ENCODE measurements at regions not wholly inside any gene's neighbourhood (a gene's known extent, or its start where the extent isn't known, plus 50 kb on each side); places are given as distances from the start of the nearest gene placed in this dataset.

GRCh38 chr4:79184476-79184875 lies 141.4 kb downstream of the NAA11 start:
- no peaks in the 10 kb centered on the region for H3K4me1 ChIP-seq
- no peaks in the 10 kb centered on the region for H3K36me3 ChIP-seq
- H3K4me3 ChIP-seq = no peak overlapping the region
- H3K27me3 ChIP-seq = no peaks in the 10 kb centered on the region
- no peak for TF ChIP-seq CTCF (IDR thresholded peaks at IDR 0.05)
- TF ChIP-seq POLR2A (IDR thresholded peaks at IDR 0.05) = no peak
- no peak overlapping the region for H3K27ac ChIP-seq
- no peak for DNase-seq
- peaks cover 0 to 3% (median 0%) of the 10 kb centered on the region in 4 donors for H3K9me3 ChIP-seq

GRCh38 chr4:79182209-79182608 lies 143.7 kb downstream of the NAA11 start:
- DNase-seq = no peak
- H3K36me3 ChIP-seq = no peaks in the 10 kb centered on the region
- H3K4me1 ChIP-seq = no peaks in the 10 kb centered on the region
- no peak for TF ChIP-seq CTCF (IDR thresholded peaks at IDR 0.05)
- no peak for TF ChIP-seq POLR2A (IDR thresholded peaks at IDR 0.05)
- no peaks in the 10 kb centered on the region for H3K27me3 ChIP-seq
- peaks cover 0 to 3% (median 0%) of the 10 kb centered on the region in 4 donors for H3K9me3 ChIP-seq
- no peak overlapping the region for H3K4me3 ChIP-seq
- H3K27ac ChIP-seq = no peak overlapping the region

DNA sequence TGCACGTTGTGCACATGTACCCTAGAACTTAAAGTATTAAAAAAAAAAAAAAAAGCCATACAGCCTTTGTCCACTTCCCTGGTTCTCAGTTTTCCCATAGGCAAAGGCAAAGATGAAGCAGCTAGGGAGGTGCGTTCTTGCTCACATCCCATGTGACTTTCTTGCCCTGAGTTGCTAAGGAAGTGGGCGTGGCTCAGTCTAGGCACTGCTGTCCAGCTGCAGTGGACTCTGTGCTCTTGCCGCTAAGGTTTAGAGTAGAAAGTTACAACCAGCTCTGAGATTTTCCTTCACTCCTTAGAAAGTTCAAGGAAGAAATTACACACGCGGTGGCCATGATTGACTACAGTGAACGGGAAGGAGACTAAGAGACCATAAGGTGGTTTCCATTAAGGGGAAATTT lies 144.7 kb downstream of the NAA11 start:
- no peaks in the 10 kb centered on the region for H3K4me1 ChIP-seq
- no peaks in the 10 kb centered on the region for H3K36me3 ChIP-seq
- no peak overlapping the region for H3K27ac ChIP-seq
- TF ChIP-seq POLR2A (IDR thresholded peaks at IDR 0.05) (no peak), CTCF (IDR thresholded peaks at IDR 0.05) (no peak)
- H3K9me3 ChIP-seq = peaks cover 0 to 3% (median 0%) of the 10 kb centered on the region in 4 donors
- H3K27me3 ChIP-seq = no peaks in the 10 kb centered on the region
- no peak for DNase-seq
- H3K4me3 ChIP-seq = no peak overlapping the region

- H3K4me3 ChIP-seq = no peak overlapping the region
- no peak for DNase-seq
- no peak overlapping the region for H3K27ac ChIP-seq
These were observed 147.1 kb downstream of the NAA11 start for GRCh38 chr4:79178760-79179159.

GRCh38 chr4:79177388-79177787 lies 148.5 kb downstream of the NAA11 start:
- Histone ChIP-seq H3K4me3 (no peak overlapping the region), H3K4me1 (no peaks in the 10 kb centered on the region), H3K36me3 (no peaks in the 10 kb centered on the region), H3K27ac (no peak overlapping the region), H3K27me3 (no peaks in the 10 kb centered on the region), H3K9me3 (peaks cover 0 to 3% (median 0%) of the 10 kb centered on the region in 4 donors)
- DNase-seq = no peak
- TF ChIP-seq POLR2A (IDR thresholded peaks at IDR 0.05) (no peak), CTCF (IDR thresholded peaks at IDR 0.05) (no peak)

More at GRCh38 chr4:79178760-79179159, 147.1 kb downstream of the NAA11 start:
- Histone ChIP-seq H3K4me1 (no peaks in the 10 kb centered on the region), H3K9me3 (peaks cover 0 to 3% (median 0%) of the 10 kb centered on the region in 4 donors), H3K27me3 (no peaks in the 10 kb centered on the region), H3K36me3 (no peaks in the 10 kb centered on the region)
- TF ChIP-seq POLR2A (IDR thresholded peaks at IDR 0.05) (no peak), CTCF (IDR thresholded peaks at IDR 0.05) (no peak)

DNA sequence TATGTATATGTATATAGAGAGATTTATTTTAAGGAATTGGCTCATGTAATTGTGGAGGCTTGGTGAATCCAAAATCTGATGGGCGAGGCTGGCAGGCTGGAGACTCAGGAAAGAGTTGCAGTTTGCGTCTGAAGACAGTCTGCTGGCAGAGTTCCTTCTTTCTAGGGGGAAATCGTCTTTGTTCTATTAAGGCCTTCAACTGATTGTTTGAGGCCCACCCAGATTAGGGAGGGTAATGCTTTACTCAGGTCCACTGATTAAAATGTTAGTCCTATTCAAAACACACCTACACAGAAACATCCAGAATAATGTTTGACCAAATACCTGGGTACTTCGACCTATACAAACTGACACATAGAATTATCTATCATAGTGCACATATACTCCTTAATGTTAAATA lies 149.5 kb downstream of the NAA11 start:
- TF ChIP-seq CTCF (IDR thresholded peaks at IDR 0.05) = no peak
- TF ChIP-seq POLR2A (IDR thresholded peaks at IDR 0.05) = no peak
- no peak for DNase-seq
- H3K27me3 ChIP-seq = no peaks in the 10 kb centered on the region
- no peaks in the 10 kb centered on the region for H3K4me1 ChIP-seq
- no peak overlapping the region for H3K27ac ChIP-seq
- H3K4me3 ChIP-seq = no peak overlapping the region
- peaks cover 0 to 3% (median 0%) of the 10 kb centered on the region in 4 donors for H3K9me3 ChIP-seq
- no peaks in the 10 kb centered on the region for H3K36me3 ChIP-seq
